H1 (cell line): ENCODE measurements at regions not wholly inside any gene's neighbourhood (a gene's known extent, or its start where the extent isn't known, plus 50 kb on each side); places are given as distances from the start of the nearest gene placed in this dataset.

Source experiments
- ATF3 ChIP-seq: IDR thresholded peaks from 2 replicates; pipeline ENCODE4 v1.6.1; 2011; ENCODE audit warnings: low read depth, mild to moderate bottlenecking, low read length; ENCODE audit not compliant: insufficient read depth
- CTCF ChIP-seq, 3 experiments: IDR thresholded peaks; 1 replicate in 2 of 3; 2 replicates in 1 of 3; pipeline versions ENCODE4 v1.5.1 to v1.6.1; 2011; ENCODE audit warnings: low read length in 3 of 3, mild to moderate bottlenecking in 3 of 3, inconsistent platforms in 2 of 3, low read depth in 1 of 3, moderate library complexity in 1 of 3; ENCODE audit not compliant: insufficient read depth in 1 of 3; ENCODE audit errors: control extremely low read depth in 1 of 3
- JUN ChIP-seq: IDR thresholded peaks from 2 replicates; pipeline ENCODE4 v1.6.1; 2011; ENCODE audit warnings: low read depth, mild to moderate bottlenecking, improper control_type of control experiment, low read length
- KDM5A ChIP-seq: fragments of 200-600 bp; IDR thresholded peaks from 2 replicates; pipeline ENCODE4 v1.7.1; 2012; ENCODE audit warnings: mild to moderate bottlenecking, low read length, inconsistent platforms, mixed read lengths
- MAFK ChIP-seq: IDR thresholded peaks from 2 replicates; pipeline ENCODE4 v1.6.1; 2012; ENCODE audit warnings: low read depth, mild to moderate bottlenecking, improper control_type of control experiment, low read length

DNA sequence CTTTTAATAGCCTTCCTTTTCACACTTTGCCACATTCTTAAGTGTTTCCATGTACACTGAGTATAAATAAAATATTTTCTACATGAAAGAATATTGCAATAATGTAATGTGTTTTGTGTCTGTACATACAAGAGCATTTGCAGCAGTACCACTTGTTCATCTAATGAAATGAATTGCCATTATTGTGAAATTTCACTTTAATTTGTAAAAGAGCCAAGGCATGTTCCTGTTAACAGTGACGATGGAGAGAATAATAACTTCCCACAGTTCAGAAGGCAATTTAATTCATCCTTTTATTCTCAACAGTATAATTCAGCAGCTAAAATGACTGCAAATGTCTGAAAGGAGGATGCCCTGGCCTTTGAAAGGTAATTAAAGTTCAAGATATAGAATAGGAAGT, 853.9 kb downstream of the LRRTM4 start:
- TF ChIP-seq JUN (no peak), CTCF (IDR thresholded peaks at IDR 0.05; ENCODE audit: control extremely low read depth in 1 of 3, insufficient read depth in 1 of 3, low read depth in 1 of 3, low read length in 3 of 3) (no peak), KDM5A (no peak), MAFK (no peak), ATF3 (no peak)
